ENCODE measurements at regions not wholly inside any gene's neighbourhood (a gene's known extent, or its start where the extent isn't known, plus 50 kb on each side); places are given as distances from the start of the nearest gene placed in this dataset.

GRCh38 chr6:104531646-104532045 is 328.1 kb downstream of the HACE1 start:
- TF ChIP-seq POLR2A (IDR thresholded peaks at IDR 0.05; ENCODE audit: low read depth, low read length) (no peak), TAF1 (IDR thresholded peaks at IDR 0.05; ENCODE audit: borderline replicate concordance, low read depth, low read length) (no peak), POLR2AphosphoS5 (IDR thresholded peaks at IDR 0.05; ENCODE audit: low read depth, low read length) (no peak)

Measured in GM12892 (cell line).